ENCODE measurements at regions not wholly inside any gene's neighbourhood (a gene's known extent, or its start where the extent isn't known, plus 50 kb on each side); places are given as distances from the start of the nearest gene placed in this dataset.

DNA sequence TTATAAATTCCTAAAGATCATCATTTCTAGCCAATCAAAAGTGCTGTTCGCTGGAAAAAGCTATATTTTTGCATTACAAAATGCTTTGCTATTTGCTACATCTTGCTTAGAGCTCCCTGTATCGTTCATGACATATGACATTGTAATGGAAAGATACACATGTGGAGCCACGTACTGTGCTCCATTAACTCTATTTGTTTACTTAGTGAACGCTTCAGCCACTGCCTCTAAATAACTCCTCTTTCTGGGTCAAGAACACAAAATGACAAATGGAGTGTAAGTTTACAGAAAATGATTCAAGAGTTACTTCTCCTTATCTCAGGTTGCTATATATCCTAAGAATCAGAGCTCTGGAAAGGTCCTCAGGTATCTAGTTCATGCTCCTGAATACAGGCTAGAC lies 329.1 kb upstream of the SMIM31 start:
- intact Hi-C loops (cut with DNase I; ENCODE audit: low total_unique reads) = no loop called here
- H3K9me3 ChIP-seq = peaks cover 0 to 6% (median 3%) of the 10 kb centered on the region in 4 donors

DNA sequence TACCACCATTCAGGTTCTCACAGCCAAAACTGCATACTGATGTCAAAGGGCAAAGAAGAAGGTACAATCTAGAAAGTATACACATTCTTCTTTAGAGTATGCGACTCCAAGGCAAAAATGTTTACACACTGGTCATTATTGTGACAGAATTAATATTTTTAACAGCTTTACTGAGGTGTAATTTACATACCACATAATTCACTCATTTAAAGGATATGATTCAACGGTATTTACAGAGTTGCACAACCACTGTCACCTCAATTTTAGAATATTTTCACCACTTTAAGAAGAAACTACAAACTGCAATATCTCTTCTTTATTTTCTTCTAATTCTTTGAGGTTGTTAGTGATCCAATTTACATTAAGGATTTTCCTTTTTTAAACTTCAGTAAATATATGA lies 325.4 kb upstream of the SMIM31 start:
- no peak overlapping the region for H3K27ac ChIP-seq
- H3K4me1 ChIP-seq = no peaks in the 10 kb centered on the region
- no peaks in the 10 kb centered on the region for H3K9me3 ChIP-seq
- H3K27me3 ChIP-seq = no peaks in the 10 kb centered on the region
- DNase-seq = no peak
- 59 to 65% (median 62%) methylated on average over 2 of the region's 2 CpGs for WGBS, 5 donors
- intact Hi-C loops (cut with DNase I; ENCODE audit: low total_unique reads) = no loop called here
- H3K4me3 ChIP-seq = no peak overlapping the region
- H3K36me3 ChIP-seq = no peaks in the 10 kb centered on the region
- TF ChIP-seq, protein P1, sequence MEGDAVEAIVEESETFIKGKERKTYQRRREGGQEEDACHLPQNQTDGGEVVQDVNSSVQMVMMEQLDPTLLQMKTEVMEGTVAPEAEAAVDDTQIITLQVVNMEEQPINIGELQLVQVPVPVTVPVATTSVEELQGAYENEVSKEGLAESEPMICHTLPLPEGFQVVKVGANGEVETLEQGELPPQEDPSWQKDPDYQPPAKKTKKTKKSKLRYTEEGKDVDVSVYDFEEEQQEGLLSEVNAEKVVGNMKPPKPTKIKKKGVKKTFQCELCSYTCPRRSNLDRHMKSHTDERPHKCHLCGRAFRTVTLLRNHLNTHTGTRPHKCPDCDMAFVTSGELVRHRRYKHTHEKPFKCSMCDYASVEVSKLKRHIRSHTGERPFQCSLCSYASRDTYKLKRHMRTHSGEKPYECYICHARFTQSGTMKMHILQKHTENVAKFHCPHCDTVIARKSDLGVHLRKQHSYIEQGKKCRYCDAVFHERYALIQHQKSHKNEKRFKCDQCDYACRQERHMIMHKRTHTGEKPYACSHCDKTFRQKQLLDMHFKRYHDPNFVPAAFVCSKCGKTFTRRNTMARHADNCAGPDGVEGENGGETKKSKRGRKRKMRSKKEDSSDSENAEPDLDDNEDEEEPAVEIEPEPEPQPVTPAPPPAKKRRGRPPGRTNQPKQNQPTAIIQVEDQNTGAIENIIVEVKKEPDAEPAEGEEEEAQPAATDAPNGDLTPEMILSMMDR (IDR thresholded peaks at IDR 0.05) = no peak
- TF ChIP-seq EP300 (IDR thresholded peaks at IDR 0.05) = no peak
- TF ChIP-seq POLR2AphosphoS5 (IDR thresholded peaks at IDR 0.05) = no peak
- no peak for TF ChIP-seq POLR2A (IDR thresholded peaks at IDR 0.05)

More for the DNA sequence above, 329.1 kb upstream of the SMIM31 start:
- WGBS, 5 donors = 29 to 38% (median 34%) methylated on average over 4 of the region's 4 CpGs
- Histone ChIP-seq H3K4me3 (no peak overlapping the region), H3K27me3 (no peaks in the 10 kb centered on the region), H3K36me3 (no peaks in the 10 kb centered on the region), H3K27ac (no peak overlapping the region), H3K4me1 (no peaks in the 10 kb centered on the region)
- peak in 1 of 2 donors; percentile 15 for DNase-seq
- no peak for TF ChIP-seq POLR2AphosphoS5 (IDR thresholded peaks at IDR 0.05)
- TF ChIP-seq POLR2A (IDR thresholded peaks at IDR 0.05) = no peak
- TF ChIP-seq EP300 (IDR thresholded peaks at IDR 0.05) = no peak
- TF ChIP-seq, protein P1 (IDR thresholded peaks at IDR 0.05) = no peak

DNA sequence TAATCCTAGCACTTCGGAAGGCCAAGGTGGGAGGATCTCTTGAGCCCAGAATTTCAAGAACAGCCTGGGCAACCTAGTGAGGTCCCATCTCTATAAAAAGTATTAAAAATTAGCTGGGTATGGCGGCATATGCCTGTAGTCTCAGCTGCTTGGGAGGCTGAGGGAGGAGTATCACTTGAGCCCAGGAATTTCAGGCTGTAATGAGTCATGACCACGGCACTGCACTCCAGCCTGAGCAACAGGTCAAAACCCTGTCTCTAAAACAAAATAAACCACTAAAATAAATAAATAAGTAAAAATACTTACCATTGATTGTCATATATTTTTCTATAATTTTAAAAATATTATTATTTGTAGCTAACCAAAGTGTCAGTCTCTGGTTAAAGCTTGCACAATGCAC lies 315.6 kb upstream of the SMIM31 start:
- intact Hi-C loops (cut with DNase I; ENCODE audit: low total_unique reads) = no loop called here
- no peaks in the 10 kb centered on the region for H3K27me3 ChIP-seq
- H3K4me3 ChIP-seq = no peak overlapping the region
- WGBS, 5 donors = 60 to 75% (median 70%) methylated on average over 3 of the region's 3 CpGs
- no peaks in the 10 kb centered on the region for H3K36me3 ChIP-seq
- no peaks in the 10 kb centered on the region for H3K4me1 ChIP-seq
- DNase-seq = no peak
- H3K27ac ChIP-seq = no peak overlapping the region
- H3K9me3 ChIP-seq = no peaks in the 10 kb centered on the region
- TF ChIP-seq, protein P1 (IDR thresholded peaks at IDR 0.05) = no peak
- no peak for TF ChIP-seq POLR2A (IDR thresholded peaks at IDR 0.05)
- TF ChIP-seq POLR2AphosphoS5 (IDR thresholded peaks at IDR 0.05) = no peak
- no peak for TF ChIP-seq EP300 (IDR thresholded peaks at IDR 0.05)

DNA sequence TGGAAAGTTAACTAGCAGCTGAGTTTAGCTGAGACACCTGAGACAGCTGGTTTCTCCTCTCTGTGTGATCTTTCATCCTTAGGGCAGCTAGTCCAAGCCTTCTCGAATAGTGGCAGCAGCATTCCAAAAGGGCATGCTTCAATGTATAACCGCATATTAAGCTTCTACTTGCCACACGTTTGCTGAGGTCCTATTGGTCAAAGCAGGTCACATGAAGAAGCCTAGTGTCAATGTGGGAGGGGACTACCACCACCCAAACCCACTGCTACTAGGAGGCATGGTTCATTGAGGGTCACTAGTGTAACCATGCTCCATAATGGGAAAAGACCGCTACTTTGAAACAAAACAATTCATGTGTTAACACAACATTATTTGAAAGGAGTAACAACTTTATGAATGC lies 314.9 kb upstream of the SMIM31 start:
- H3K27me3 ChIP-seq = no peaks in the 10 kb centered on the region
- DNase-seq = no peak
- H3K36me3 ChIP-seq = no peaks in the 10 kb centered on the region
- 63 to 85% (median 67%) methylated on average over 4 of the region's 4 CpGs for WGBS, 5 donors
- H3K4me3 ChIP-seq = no peak overlapping the region
- TF ChIP-seq POLR2A (IDR thresholded peaks at IDR 0.05) (no peak), EP300 (IDR thresholded peaks at IDR 0.05) (no peak), POLR2AphosphoS5 (IDR thresholded peaks at IDR 0.05) (no peak)
- TF ChIP-seq, protein P1 (IDR thresholded peaks at IDR 0.05) = no peak
- H3K4me1 ChIP-seq = no peaks in the 10 kb centered on the region
- H3K27ac ChIP-seq = no peak overlapping the region
- intact Hi-C loops (cut with DNase I; ENCODE audit: low total_unique reads) = no loop called here
- H3K9me3 ChIP-seq = no peaks in the 10 kb centered on the region

All from stomach (tissue), 8 donors.